HFFc6 (cell line): ENCODE measurements at regions not wholly inside any gene's neighbourhood (a gene's known extent, or its start where the extent isn't known, plus 50 kb on each side); places are given as distances from the start of the nearest gene placed in this dataset.

Experiments used
- DNase-seq: peaks from one replicate; pipeline ENCODE4 v3.0.0-alpha.2; 2018
- H3K27ac Mint-ChIP-seq: 2 replicates; pipeline ENCODE4 v1.8.0; 2020; ENCODE audit warnings: mild to moderate bottlenecking, mixed read lengths
- H3K27me3 Mint-ChIP-seq: 2 replicates; pipeline ENCODE4 v1.8.0; 2021; ENCODE audit warnings: mild to moderate bottlenecking, moderate library complexity, mixed read lengths; ENCODE audit not compliant: insufficient read depth
- H3K36me3 Mint-ChIP-seq: 2 replicates; pipeline ENCODE4 v1.8.0; 2021; ENCODE audit warnings: low read depth, mixed read lengths
- H3K4me1 Mint-ChIP-seq: 2 replicates; pipeline ENCODE4 v1.8.0; 2020; ENCODE audit warnings: low read depth, mixed read lengths
- H3K4me3 Mint-ChIP-seq: 2 replicates; pipeline ENCODE4 v1.8.0; 2020; ENCODE audit warnings: mild to moderate bottlenecking, moderate library complexity, mixed read lengths
- H3K9me3 Mint-ChIP-seq: 2 replicates; pipeline ENCODE4 v1.8.0; 2020; ENCODE audit warnings: mild to moderate bottlenecking, mixed read lengths
- CTCF ChIP-seq: fragments of 200-600 bp; sonication (generic); IDR thresholded peaks from 2 replicates; pipeline ENCODE4 v1.5.0; 2021; ENCODE audit warnings: antibody characterized with exemption, mild to moderate bottlenecking

GRCh38 chr9:126154182-126154827 lies 172.3 kb upstream of the MVB12B start:
- DNase-seq, result no peak
- H3K4me1 Mint-ChIP-seq, result no peaks in the 10 kb centered on the region
- no peaks in the 10 kb centered on the region for H3K36me3 Mint-ChIP-seq
- H3K9me3 Mint-ChIP-seq, result no peaks in the 10 kb centered on the region
- TF ChIP-seq CTCF, result no peak
- no peak overlapping the region for H3K27ac Mint-ChIP-seq
- peaks cover 16% of the 10 kb centered on the region for H3K27me3 Mint-ChIP-seq
- H3K4me3 Mint-ChIP-seq, result no peak overlapping the region

GRCh38 chr9:126154869-126155268 lies 171.8 kb upstream of the MVB12B start:
- Mint-ChIP-seq H3K27ac (no peak overlapping the region), H3K36me3 (no peaks in the 10 kb centered on the region), H3K27me3 (peaks cover 20% of the 10 kb centered on the region), H3K9me3 (no peaks in the 10 kb centered on the region), H3K4me1 (no peaks in the 10 kb centered on the region), H3K4me3 (no peak overlapping the region)
- no peak for DNase-seq
- TF ChIP-seq CTCF, result no peak; the same call in 1 of the 2 replicates

GRCh38 chr9:126155756-126156664 lies 170.6 kb upstream of the MVB12B start:
- no peak for TF ChIP-seq CTCF
- H3K4me3 Mint-ChIP-seq, result no peak overlapping the region
- DNase-seq, result no peak
- H3K9me3 Mint-ChIP-seq, result no peaks in the 10 kb centered on the region
- no peak overlapping the region for H3K27ac Mint-ChIP-seq
- H3K27me3 Mint-ChIP-seq, result peaks cover 28% of the 10 kb centered on the region
- no peaks in the 10 kb centered on the region for H3K36me3 Mint-ChIP-seq
- no peaks in the 10 kb centered on the region for H3K4me1 Mint-ChIP-seq

GRCh38 chr9:126156898-126157297 lies 169.7 kb upstream of the MVB12B start:
- Mint-ChIP-seq H3K4me1 (no peaks in the 10 kb centered on the region), H3K36me3 (no peaks in the 10 kb centered on the region), H3K4me3 (no peak overlapping the region), H3K27ac (no peak overlapping the region), H3K27me3 (peaks cover 28% of the 10 kb centered on the region), H3K9me3 (no peaks in the 10 kb centered on the region)
- no peak for TF ChIP-seq CTCF
- DNase-seq, result no peak

- TF ChIP-seq CTCF, result no peak
- H3K27me3 Mint-ChIP-seq, result peaks cover 27% of the 10 kb centered on the region
These were observed 169.2 kb upstream of the MVB12B start for GRCh38 chr9:126157423-126157822.

More at GRCh38 chr9:126157423-126157822, 169.2 kb upstream of the MVB12B start:
- no peak for DNase-seq
- no peaks in the 10 kb centered on the region for H3K4me1 Mint-ChIP-seq
- H3K27ac Mint-ChIP-seq, result no peak overlapping the region
- no peaks in the 10 kb centered on the region for H3K9me3 Mint-ChIP-seq
- no peak overlapping the region for H3K4me3 Mint-ChIP-seq
- no peaks in the 10 kb centered on the region for H3K36me3 Mint-ChIP-seq
